GM04504 (cell line): ENCODE measurements at regions not wholly inside any gene's neighbourhood (a gene's known extent, or its start where the extent isn't known, plus 50 kb on each side); places are given as distances from the start of the nearest gene placed in this dataset.
"Not testable (repeated sequence)": the region's sequence is repeated elsewhere in the genome, so short reads cannot be mapped to it uniquely, and the experiment has no call there.

Source experiments
- DNase-seq: peaks from one replicate; pipeline ENCODE4 v3.0.0-alpha.2; 2012; ENCODE audit warnings: low read depth

GRCh38 chr4:138614398-138615142, 372.4 kb upstream of the SLC7A11 start:
- no peak for DNase-seq

DNA sequence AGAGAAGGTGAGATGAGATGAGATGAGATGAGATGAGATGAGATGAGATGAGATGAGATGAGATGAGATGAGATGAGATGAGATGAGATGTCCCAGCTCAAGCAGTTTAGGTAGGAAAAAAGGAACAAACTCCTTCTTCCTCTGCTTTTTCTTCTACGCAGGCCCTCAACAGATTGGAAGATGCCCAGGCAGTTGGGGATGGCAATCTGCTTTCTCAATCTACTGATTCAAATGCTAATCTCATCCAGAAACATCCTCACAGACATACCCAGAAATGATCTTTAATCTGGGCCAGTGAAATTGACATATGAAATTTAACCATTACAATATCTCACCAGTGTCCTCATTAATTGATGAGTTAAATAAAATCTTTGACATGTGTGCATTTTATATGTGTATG, 370.3 kb upstream of the SLC7A11 start:
- DNase-seq: no peak

DNA sequence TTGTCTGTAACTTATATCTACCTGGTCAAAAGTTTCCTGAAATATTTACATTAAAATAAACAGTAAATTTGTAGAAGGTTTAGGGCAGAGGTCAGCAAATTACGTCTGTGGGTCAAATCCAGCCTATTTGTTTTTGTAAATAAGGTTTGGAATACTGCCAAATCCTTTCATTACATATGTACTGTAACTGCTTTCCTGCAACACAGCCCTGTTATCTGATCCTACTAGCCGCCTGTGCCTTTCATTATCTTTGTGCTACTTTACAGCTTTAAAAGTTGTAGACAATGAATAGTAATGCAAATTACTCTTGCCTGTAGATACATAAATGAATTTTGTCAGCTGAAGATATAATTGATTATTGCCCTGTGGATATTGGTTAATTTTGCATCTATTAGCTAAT, 369.6 kb upstream of the SLC7A11 start:
- DNase-seq: no peak

- DNase-seq: no peak
These were observed 368.9 kb upstream of the SLC7A11 start for GRCh38 chr4:138611017-138611416.

GRCh38 chr4:138609943-138610350, 367.8 kb upstream of the SLC7A11 start:
- no peak for DNase-seq

- DNase-seq: no peak
These were observed 362.4 kb upstream of the SLC7A11 start for GRCh38 chr4:138604556-138604955.

DNA sequence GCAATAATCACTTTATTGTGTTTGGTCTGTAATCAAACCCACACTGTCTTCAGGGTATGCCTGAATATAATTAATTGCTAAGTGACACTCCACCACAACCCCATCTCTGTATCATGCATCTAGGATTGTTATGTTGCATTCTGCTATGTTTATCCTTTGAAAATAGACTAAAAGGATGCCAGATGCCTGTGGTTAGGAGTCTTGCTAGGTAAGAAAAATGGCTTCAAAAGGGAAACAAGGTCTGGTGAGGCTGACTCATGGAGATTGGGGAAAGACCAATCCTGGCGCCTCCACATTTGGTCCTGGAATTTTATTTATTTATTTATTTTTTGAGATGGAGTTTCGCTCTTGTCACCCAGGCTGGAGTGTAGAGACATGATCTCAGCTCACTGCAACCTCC, 360.5 kb upstream of the SLC7A11 start:
- DNase-seq: no peak

DNA sequence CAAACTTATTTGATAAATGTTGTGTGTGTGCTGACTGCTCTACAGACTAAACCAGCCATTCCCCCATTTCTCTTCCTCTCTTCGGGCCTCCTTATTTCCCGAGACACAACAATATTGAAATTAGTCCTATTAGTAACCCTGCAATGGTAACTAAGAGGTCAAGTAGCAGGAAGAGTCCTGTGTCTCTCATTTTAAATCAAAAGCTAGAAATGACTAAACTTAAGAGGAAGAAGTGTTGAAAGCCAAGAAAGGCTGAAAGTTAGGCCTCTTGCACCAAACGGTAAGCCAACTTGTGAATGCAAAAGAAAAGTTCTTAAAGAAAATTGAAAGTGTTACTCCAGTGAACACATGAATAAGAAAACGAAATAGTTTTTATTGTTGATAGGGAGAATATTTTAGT, 357.8 kb upstream of the SLC7A11 start:
- DNase-seq: no peak

DNA sequence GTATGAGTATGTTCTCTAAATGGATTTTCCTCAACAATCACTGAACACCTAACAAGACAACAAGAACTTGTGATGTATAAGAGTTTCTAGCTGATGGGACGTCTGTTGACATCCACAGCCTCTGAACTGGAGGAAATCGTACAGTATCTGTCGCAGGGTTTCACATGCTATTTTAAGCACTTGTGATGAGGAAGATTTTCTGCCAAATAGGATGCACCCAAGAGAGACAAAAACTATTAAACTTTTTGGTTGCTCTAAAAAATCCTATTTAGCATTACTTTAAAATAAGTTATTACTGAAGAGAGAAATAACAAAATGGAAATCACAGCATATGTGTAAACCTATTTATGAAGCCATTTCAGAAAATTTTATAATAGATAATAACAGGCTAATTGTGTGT, 356.1 kb upstream of the SLC7A11 start:
- no peak for DNase-seq

GRCh38 chr4:138596896-138597295, 354.7 kb upstream of the SLC7A11 start:
- no peak for DNase-seq

GRCh38 chr4:138595731-138596460, 353.7 kb upstream of the SLC7A11 start:
- no peak for DNase-seq

DNA sequence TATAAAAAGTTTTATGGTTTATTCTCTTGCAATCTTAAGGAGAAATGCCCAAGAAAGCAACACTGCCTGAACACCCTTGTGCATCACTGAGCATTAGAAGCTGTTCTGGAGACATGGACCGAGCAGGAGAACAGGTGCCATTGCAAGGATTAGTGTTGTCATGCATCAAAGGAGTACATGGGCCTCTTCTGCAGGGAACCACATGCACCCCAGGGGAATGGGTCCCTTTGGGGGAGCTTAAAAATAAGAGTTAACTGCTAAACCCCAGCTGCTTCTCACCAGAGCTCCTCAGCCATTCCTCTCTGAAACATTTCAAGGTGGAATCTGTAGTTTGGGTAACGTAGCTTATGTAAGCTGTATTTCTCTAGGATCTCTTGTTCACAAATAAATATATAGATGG, 353.0 kb upstream of the SLC7A11 start:
- DNase-seq: no peak

DNA sequence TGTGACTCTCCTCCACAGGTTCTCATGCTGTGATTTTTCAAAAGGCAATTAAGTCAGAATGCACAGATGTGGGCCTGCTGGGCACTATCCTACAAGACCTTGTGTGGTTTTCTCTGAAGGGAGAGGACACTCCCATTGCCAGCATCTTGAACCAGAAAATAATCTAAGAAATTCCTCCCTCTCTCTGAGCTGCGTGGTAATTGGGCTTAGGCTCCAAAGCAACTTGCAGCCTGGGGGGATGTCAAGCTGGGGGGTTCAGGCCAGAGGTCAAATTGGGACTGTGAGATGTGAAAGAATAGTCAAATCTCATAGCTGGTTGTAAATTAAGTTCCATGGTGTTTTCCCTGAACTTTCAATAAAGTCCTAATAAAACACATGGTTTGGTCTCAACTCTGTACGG, 350.6 kb upstream of the SLC7A11 start:
- DNase-seq: no peak

DNA sequence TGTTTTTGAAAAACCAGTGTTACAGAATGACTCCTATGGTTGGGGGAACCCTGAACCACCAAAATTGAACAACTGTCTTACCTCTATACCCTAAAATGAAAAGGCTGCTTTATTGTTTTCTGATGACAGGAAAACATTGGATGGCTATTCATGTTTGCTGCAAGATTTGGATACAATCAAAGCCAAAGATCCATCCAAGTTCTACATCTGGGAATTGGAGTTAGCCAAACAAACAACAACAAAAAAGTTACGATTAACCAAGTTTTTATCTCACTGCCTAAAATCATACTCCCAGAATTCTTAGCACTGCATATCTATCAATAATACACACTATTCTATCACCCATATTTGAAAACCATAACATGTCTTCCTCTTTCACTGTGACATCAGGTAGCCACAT, 349.7 kb upstream of the SLC7A11 start:
- no peak for DNase-seq

DNA sequence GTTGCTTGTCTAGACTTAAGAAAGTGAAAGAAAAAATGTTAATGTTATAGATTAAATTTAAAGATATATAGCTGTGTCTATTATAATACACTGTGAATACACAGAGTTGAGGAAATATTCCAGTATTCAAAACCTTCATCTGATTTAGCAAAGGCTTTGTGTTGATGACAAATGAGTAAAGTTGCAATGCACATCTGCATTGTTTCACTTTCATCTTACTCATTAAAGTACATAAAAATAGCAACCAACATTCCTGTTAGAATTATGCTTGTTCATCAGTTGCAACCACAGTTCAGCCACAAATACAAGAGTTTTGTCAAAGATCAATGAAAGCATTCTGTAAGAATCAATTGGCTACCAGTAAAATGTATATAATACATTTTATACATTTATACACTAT, 346.4 kb upstream of the SLC7A11 start:
- DNase-seq: no peak

DNA sequence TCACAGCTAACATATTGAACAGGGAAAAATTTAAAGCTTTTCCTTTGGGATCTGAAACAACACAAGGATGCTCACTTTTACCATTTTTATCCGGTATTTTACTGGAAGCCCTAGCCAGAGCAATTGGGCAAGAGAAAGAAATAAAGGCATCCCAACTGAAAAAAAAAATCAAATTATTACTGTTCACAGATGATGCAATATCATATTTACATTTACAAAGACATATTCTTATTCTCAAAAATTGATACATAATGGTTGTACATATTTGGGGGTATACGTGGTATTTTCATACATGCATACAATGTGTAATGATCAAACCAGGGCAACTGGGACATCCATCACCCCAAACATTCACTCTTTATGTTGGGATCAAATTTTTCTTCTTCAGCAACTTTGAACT, 337.0 kb upstream of the SLC7A11 start:
- no peak for DNase-seq

DNA sequence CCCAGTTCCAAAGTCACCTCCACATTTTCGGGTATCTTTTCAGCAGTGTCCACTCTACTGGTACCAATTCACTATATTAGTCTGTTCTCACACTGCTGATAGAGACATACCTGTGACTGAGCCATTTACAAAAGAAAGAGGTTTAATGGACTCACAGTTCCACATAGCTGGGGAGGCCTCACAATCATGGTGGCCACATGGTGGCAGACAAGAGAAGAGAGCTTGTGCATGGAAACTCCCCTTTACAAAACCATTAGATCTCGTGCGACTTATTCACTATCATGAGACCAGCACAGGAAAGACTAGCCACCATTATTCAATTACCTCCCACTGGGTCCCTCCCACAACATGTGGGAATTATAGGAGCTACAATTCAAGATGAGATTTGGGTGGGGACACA, 335.7 kb upstream of the SLC7A11 start:
- not testable (repeated sequence) for DNase-seq

- no peak for DNase-seq
These were observed 335.0 kb upstream of the SLC7A11 start for GRCh38 chr4:138577145-138577544.

DNA sequence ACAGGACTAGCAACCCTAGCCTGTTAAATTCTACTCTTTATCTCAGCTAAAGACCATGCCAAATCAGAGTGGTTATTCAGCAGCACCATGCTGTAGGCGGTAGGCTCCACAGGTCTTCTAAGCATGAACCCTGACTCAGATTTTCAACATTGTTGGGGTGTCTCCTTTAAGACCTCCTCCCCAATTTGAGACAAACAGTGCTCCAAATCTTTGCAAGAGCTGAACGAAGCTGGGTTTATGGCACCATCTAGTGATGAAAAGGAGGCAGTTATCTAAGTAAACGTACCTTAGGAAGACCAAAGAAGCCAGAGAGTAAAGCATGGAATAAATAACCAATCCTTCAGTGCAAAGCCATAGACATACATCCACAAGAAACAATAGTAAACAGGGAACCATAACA, 334.5 kb upstream of the SLC7A11 start:
- DNase-seq: no peak

GRCh38 chr4:138573246-138573645, 331.1 kb upstream of the SLC7A11 start:
- no peak for DNase-seq

GRCh38 chr4:138572007-138572406, 329.9 kb upstream of the SLC7A11 start:
- DNase-seq: no peak

DNA sequence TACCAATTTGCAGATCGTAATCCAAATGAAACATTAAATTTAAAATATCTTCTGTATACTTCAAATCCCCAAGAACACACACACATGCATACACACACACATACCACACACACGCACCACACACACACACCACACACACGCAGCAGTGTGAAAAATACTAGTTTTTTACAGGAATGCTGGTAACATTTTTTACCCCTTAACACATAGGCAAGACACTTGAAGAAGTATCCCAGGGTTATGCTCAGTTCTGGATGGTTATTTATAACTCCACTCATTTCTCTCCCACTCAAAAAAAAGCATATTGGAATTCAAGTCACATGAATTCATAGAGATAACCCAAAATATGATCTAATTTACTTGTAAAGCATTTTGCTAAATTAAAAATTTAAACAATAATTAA, 325.5 kb upstream of the SLC7A11 start:
- no peak for DNase-seq

- DNase-seq: no peak
These were observed 323.4 kb upstream of the SLC7A11 start for GRCh38 chr4:138565576-138565975.

- peak; percentile 35 for DNase-seq
These were observed 320.4 kb upstream of the SLC7A11 start for GRCh38 chr4:138562544-138562991.
